ENCODE measurements at regions not wholly inside any gene's neighbourhood (a gene's known extent, or its start where the extent isn't known, plus 50 kb on each side); places are given as distances from the start of the nearest gene placed in this dataset.
"Not testable (repeated sequence)": the region's sequence is repeated elsewhere in the genome, so short reads cannot be mapped to it uniquely, and the experiment has no call there.

GRCh38 chr9:66774618-66775017 is 125.9 kb upstream of the ZNF658 start:
- H3K4me1 ChIP-seq (ENCODE audit: insufficient read depth, low read length, poor library complexity, severe bottlenecking); H3K27ac ChIP-seq (ENCODE audit: low read depth, low read length, poor library complexity, severe bottlenecking); CTCF ChIA-PET; H3K4me3 ChIP-seq (ENCODE audit: low read depth, low read length, poor library complexity, severe bottlenecking); DNase-seq (ENCODE audit: low spot score); POLR2A ChIA-PET (ENCODE audit: low non-redundant PET); BruUV-seq (replicated peaks); intact Hi-C loops (cut with micrococcal nuclease; ENCODE audit: unreplicated experiment); H3K27me3 ChIP-seq (replicated peaks; ENCODE audit: insufficient read depth, low read depth, low read length, poor library complexity); H3K36me3 ChIP-seq (ENCODE audit: insufficient read depth, low read length, poor library complexity, severe bottlenecking); H3K9me3 ChIP-seq (ENCODE audit: low read depth, low read length, poor library complexity, severe bottlenecking): not testable (repeated sequence)

- intact Hi-C loops (cut with micrococcal nuclease; ENCODE audit: unreplicated experiment); H3K4me3 ChIP-seq (ENCODE audit: low read depth, low read length, poor library complexity, severe bottlenecking); H3K9me3 ChIP-seq (ENCODE audit: low read depth, low read length, poor library complexity, severe bottlenecking); H3K36me3 ChIP-seq (ENCODE audit: insufficient read depth, low read length, poor library complexity, severe bottlenecking); H3K27me3 ChIP-seq (replicated peaks; ENCODE audit: insufficient read depth, low read depth, low read length, poor library complexity); H3K27ac ChIP-seq (ENCODE audit: low read depth, low read length, poor library complexity, severe bottlenecking); BruUV-seq (replicated peaks); CTCF ChIA-PET; POLR2A ChIA-PET (ENCODE audit: low non-redundant PET); H3K4me1 ChIP-seq (ENCODE audit: insufficient read depth, low read length, poor library complexity, severe bottlenecking); DNase-seq (ENCODE audit: low spot score): not testable (repeated sequence)
Observed at GRCh38 chr9:66779944-66780661, 120.4 kb upstream of the ZNF658 start.

GRCh38 chr9:66781240-66781639 is 119.3 kb upstream of the ZNF658 start:
- H3K27ac ChIP-seq (ENCODE audit: low read depth, low read length, poor library complexity, severe bottlenecking); BruUV-seq (replicated peaks); H3K27me3 ChIP-seq (replicated peaks; ENCODE audit: insufficient read depth, low read depth, low read length, poor library complexity); POLR2A ChIA-PET (ENCODE audit: low non-redundant PET); intact Hi-C loops (cut with micrococcal nuclease; ENCODE audit: unreplicated experiment); CTCF ChIA-PET; H3K9me3 ChIP-seq (ENCODE audit: low read depth, low read length, poor library complexity, severe bottlenecking); H3K4me1 ChIP-seq (ENCODE audit: insufficient read depth, low read length, poor library complexity, severe bottlenecking); H3K4me3 ChIP-seq (ENCODE audit: low read depth, low read length, poor library complexity, severe bottlenecking); H3K36me3 ChIP-seq (ENCODE audit: insufficient read depth, low read length, poor library complexity, severe bottlenecking); DNase-seq (ENCODE audit: low spot score): not testable (repeated sequence)

- H3K27me3 ChIP-seq (replicated peaks; ENCODE audit: insufficient read depth, low read depth, low read length, poor library complexity); H3K27ac ChIP-seq (ENCODE audit: low read depth, low read length, poor library complexity, severe bottlenecking); H3K4me3 ChIP-seq (ENCODE audit: low read depth, low read length, poor library complexity, severe bottlenecking); intact Hi-C loops (cut with micrococcal nuclease; ENCODE audit: unreplicated experiment); H3K9me3 ChIP-seq (ENCODE audit: low read depth, low read length, poor library complexity, severe bottlenecking); DNase-seq (ENCODE audit: low spot score); H3K36me3 ChIP-seq (ENCODE audit: insufficient read depth, low read length, poor library complexity, severe bottlenecking); H3K4me1 ChIP-seq (ENCODE audit: insufficient read depth, low read length, poor library complexity, severe bottlenecking); POLR2A ChIA-PET (ENCODE audit: low non-redundant PET); CTCF ChIA-PET; BruUV-seq (replicated peaks): not testable (repeated sequence)
Observed at GRCh38 chr9:66782010-66782409, 118.5 kb upstream of the ZNF658 start.

- BruUV-seq (replicated peaks); intact Hi-C loops (cut with micrococcal nuclease; ENCODE audit: unreplicated experiment): not testable (repeated sequence)
Observed at GRCh38 chr9:66785603-66786002, 114.9 kb upstream of the ZNF658 start.

GRCh38 chr9:66791092-66791750 is 109.3 kb upstream of the ZNF658 start:
- intact Hi-C loops (cut with micrococcal nuclease; ENCODE audit: unreplicated experiment); H3K27ac ChIP-seq (ENCODE audit: low read depth, low read length, poor library complexity, severe bottlenecking); H3K27me3 ChIP-seq (replicated peaks; ENCODE audit: insufficient read depth, low read depth, low read length, poor library complexity); H3K4me1 ChIP-seq (ENCODE audit: insufficient read depth, low read length, poor library complexity, severe bottlenecking); CTCF ChIA-PET; H3K4me3 ChIP-seq (ENCODE audit: low read depth, low read length, poor library complexity, severe bottlenecking); H3K36me3 ChIP-seq (ENCODE audit: insufficient read depth, low read length, poor library complexity, severe bottlenecking); POLR2A ChIA-PET (ENCODE audit: low non-redundant PET); BruUV-seq (replicated peaks); DNase-seq (ENCODE audit: low spot score); H3K9me3 ChIP-seq (ENCODE audit: low read depth, low read length, poor library complexity, severe bottlenecking): not testable (repeated sequence)

More at GRCh38 chr9:66785603-66786002, 114.9 kb upstream of the ZNF658 start:
- DNase-seq (ENCODE audit: low spot score); H3K27ac ChIP-seq (ENCODE audit: low read depth, low read length, poor library complexity, severe bottlenecking); H3K9me3 ChIP-seq (ENCODE audit: low read depth, low read length, poor library complexity, severe bottlenecking); CTCF ChIA-PET; H3K27me3 ChIP-seq (replicated peaks; ENCODE audit: insufficient read depth, low read depth, low read length, poor library complexity); H3K36me3 ChIP-seq (ENCODE audit: insufficient read depth, low read length, poor library complexity, severe bottlenecking); H3K4me1 ChIP-seq (ENCODE audit: insufficient read depth, low read length, poor library complexity, severe bottlenecking); POLR2A ChIA-PET (ENCODE audit: low non-redundant PET); H3K4me3 ChIP-seq (ENCODE audit: low read depth, low read length, poor library complexity, severe bottlenecking): not testable (repeated sequence)

GRCh38 chr9:66794769-66795168 is 105.8 kb upstream of the ZNF658 start:
- H3K27me3 ChIP-seq (replicated peaks; ENCODE audit: insufficient read depth, low read depth, low read length, poor library complexity); H3K27ac ChIP-seq (ENCODE audit: low read depth, low read length, poor library complexity, severe bottlenecking); CTCF ChIA-PET; intact Hi-C loops (cut with micrococcal nuclease; ENCODE audit: unreplicated experiment); BruUV-seq (replicated peaks); POLR2A ChIA-PET (ENCODE audit: low non-redundant PET); DNase-seq (ENCODE audit: low spot score); H3K9me3 ChIP-seq (ENCODE audit: low read depth, low read length, poor library complexity, severe bottlenecking); H3K4me3 ChIP-seq (ENCODE audit: low read depth, low read length, poor library complexity, severe bottlenecking); H3K36me3 ChIP-seq (ENCODE audit: insufficient read depth, low read length, poor library complexity, severe bottlenecking); H3K4me1 ChIP-seq (ENCODE audit: insufficient read depth, low read length, poor library complexity, severe bottlenecking): not testable (repeated sequence)

Measured in A673 (cell line).